ENCODE measurements at regions not wholly inside any gene's neighbourhood (a gene's known extent, or its start where the extent isn't known, plus 50 kb on each side); places are given as distances from the start of the nearest gene placed in this dataset.

DNA sequence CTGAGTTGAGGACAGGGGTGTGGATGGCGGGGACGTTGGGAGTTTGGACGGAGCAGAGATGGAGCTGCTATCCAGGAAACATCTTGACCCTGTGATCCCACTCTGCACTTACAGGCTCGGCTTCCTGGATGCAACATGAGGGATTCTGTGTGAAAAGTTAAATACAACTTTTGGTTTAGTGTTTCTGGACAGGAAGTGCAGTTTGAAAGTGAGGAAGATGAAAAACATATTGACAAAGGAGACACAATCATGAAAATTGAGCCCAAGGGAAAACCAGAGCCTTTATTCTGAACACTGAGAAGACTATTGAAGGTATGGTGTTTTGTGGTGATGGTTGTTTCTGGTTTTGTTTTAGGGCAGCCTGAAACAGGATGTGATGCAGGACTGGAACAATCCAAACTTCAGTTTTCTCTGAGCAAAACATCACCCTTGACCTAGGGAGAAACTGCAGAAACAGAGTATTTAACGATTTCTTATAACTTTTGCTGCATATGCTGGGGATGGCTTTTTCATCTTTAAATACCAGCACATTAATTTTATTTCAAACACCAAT lies 76.5 kb upstream of the RFX8 start:
- DNase-seq, result no peak

DNA sequence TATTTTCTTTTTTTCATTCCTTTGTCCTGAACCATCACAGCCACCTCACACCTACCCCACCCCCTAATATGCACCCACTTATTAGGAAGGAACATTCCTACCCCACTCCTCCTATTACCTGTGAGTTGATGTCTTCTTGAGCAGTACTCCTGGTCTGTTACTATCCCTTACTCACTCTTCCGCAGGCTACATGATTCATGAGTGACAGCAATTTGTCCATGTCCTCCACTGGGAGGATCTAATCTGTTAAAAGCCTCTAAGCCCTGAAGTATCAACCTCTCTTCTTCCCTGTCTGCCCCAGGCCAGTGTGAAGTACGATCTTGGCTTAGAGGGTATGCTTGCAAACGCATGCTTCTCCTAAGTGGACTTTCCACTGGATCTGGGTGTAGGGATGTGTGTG lies 75.6 kb upstream of the RFX8 start:
- DNase-seq, result no peak

DNA sequence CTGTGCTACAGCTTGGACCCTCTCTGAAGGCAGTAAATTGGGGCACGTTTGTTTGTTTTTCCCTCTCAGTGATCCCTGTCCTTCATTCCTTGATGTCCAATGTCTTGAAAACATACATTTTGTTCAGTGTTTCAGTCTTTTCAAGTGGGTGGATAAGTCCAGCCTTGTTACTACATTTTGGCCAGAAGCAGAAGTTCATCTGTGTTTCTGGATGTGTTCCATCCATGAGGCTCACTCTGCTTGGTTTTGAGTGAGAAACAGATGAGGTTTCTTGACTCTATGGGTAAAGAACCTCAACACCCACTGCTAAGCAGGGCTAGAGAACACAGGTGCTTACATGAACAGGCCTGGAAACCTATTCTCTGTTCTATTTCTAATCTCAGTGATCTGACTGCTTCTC lies 74.5 kb upstream of the RFX8 start:
- no peak for DNase-seq

DNA sequence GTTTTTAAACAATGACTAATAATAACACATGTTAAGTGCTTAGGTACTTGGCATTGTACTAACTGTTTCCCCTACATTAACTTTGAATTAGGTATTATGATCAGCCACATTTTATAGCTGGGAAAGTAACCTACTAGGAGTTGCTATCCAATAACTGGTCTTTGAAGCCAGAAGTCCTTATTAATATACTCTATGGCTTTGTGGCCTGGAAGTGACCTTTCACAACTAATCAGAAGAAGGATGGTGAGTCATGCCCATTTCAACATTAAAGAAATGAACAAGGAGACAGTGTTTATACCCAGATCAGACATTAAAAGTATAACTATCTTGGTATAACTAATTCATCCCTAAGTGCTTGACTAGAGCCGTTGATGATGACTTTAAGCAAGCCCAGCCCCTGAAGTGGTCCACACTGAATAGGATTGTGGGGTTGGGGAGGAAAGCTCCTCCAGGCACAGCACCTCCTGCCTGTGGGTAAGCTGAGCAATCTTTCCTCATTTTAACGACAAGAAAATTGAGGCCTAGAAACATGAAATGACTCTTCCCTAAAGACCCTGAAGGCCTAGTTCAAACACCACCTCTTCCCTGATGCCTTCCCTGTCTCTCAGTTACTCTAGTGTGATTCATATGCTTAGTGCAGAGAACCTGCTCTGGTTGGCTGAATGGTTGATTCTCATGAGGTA lies 71.6 kb upstream of the RFX8 start:
- DNase-seq, result no peak

DNA sequence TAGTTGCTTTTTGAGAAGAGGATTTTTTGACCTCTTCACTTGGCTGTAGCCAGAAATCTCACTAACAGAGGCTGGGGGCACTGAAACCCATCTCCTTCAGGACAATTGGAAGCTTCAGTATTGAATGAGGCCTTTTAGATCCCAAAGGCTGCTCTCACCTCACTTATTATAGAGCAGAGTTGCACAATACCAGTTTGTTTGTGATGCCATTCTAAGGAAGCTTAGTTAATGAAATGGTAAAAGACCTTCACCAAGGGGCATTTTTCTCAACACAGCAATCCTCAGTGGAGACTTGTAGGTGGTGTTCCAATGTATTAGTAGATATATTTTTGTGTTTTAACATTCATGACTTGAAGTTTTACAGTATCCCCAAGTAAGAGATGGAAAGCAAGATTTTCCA lies 71.0 kb upstream of the RFX8 start:
- DNase-seq, result no peak

DNA sequence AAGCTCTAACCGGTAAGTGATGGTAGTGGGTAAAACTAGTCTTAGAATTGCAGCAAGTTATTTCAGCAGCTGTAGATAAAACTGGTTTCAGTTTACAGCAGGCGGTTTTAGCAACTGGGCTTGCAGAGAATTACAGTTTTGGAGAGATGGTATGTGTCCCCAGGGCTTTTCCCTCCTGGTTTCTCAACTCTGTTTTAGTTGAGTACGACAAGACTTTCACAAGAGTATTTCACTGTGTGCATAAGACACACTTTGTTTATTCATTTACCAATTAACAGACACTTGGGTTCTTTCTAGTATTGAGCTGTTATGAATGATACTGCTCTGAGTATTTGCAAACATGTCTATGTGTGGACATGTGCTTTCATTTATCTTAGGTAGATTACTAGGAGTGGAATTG lies 65.6 kb upstream of the RFX8 start:
- no peak for DNase-seq

DNA sequence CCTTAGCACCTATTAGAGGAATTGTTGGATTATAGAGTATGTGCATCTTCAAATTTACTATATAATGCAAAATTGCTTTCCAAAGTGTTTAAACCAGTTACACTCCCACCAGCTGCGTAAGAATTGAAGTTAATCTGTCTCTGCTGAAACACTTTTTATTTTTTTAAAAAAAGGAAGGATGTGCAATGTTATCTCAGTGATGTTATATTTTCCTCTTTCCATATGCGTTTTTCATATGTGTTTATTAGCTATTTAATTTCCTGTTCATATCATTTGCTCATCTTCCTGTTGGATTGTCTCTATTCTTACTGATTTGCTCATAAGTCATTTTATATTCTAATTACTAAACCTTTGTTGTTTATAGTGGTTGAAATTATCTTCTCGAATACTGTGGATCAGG lies 63.2 kb upstream of the RFX8 start:
- DNase-seq, result no peak

DNA sequence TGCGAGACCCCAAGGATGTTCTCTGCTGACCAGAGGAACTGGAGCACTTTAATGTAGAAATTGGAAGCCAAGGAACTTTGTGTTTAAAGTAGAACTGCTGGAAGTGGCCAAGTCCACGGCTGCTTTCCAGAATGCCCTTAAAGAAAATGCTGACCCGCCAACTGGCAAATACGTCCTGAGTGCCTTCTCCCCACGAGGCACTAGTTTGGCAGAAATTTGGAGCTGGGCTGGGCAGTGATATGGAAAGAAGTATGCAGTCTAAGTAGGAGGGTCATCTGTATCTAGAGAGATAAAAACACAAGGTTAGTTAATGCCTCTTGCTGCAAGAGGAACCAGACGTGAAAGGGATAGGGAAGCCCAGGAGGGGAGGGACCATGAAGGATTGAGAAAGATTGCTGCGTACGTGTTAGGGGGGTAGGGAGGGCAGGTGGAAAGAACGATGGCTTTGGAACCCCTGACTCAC lies 59.3 kb upstream of the RFX8 start:
- DNase-seq, result peak; percentile 79 to 85

DNA sequence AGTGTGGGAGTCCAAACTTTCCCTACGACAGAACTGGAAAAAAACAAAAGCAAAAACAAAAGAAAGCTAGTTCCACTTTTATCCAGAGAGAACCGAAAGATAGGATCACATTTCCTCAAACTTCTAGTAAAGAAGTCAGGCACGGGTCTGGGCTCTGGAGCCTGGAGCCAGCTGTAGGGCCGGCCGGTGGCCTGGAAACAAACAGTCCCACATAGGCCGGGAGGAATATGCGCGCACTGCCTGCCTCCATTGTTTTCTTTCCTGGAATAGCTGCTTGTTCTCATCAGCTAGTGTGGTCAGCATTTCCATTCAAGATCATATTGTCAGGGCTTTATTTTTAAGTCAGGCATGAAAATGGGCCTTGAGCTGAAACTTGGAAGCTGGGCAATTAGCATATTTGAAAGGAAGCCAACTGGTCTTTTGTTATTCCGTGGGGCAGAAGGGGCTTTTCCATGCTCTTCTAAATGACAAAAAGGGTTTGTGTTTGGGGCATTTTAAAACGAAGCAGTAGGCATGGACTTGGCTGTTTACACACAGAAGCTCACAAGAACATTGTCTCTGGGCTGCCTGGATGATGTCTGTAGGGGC lies 58.7 kb upstream of the RFX8 start:
- DNase-seq, result peak; percentile 87 to 98

DNA sequence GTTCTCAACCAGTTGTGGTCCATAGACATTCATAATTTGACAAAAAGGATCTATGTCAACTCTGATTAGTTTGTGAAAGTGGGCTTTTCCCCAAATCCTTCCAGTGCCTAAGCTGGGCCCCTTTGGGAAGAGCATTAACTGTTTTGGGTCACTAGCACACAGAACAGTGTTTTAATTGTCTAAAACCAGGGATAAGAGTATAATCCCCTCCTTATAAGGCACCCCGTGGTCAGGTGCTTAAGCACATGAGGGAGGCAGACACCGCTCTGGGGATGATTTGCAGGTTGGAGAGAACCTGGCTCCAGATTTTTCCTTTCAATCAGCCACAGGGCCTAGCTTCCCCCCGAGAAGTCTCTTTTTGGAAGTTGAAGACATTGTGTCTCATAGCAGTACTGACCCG lies 53.6 kb upstream of the RFX8 start:
- DNase-seq, result no peak

DNA sequence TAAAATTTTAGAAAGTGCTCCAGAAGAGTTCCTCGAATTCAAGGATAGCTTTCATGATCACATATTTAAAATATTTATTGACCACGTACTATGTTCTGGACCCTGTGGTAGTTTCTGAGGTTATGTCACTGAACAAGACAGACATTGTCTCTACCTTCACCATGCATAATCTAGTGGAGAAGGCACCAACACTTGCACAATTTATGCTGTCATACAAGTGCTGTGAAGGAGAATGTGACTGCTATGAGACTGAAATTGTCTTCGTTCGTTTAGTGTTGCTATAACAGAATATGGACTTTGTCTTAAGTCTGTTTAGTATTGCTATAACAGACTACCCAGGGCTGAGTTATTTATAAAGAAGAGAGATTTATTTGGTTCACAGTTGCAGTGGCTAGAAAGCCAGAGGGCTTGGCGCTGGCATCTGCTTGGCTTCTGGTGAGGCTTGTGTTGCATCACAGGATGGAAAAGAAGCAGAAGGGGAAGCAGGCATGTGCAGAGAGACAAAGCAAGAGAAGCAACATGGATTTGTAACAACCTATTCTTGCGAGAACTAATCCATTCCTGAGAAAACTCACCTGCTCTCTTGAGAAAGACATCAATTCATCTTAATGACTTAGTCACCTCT lies 50.0 kb upstream of the RFX8 start:
- peak in 1 of 2 donors; percentile 18 for DNase-seq

All from hippocampal formation (tissue), 2 donors.